Stomach (tissue), 8 donors: ENCODE measurements at regions not wholly inside any gene's neighbourhood (a gene's known extent, or its start where the extent isn't known, plus 50 kb on each side); places are given as distances from the start of the nearest gene placed in this dataset.

Experiments
- DNase-seq, 2 donors: peaks; one replicate each; pipeline versions ENCODE4 v3.0.0 to v3.0.0-alpha.2; 2013 to 2019
- H3K27ac ChIP-seq, 5 donors: fragments of 200-600 bp in 4 of 5; sonication (generic) in 4 of 5; one replicate each; pipeline ENCODE4 v1.5.1; 2013 to 2019; ENCODE audit warnings: mild to moderate bottlenecking in 1 of 5, moderate library complexity in 1 of 5
- H3K27me3 ChIP-seq, 3 donors: fragments of 200-600 bp; sonication (generic); one replicate each; pipeline ENCODE4 v1.5.1; 2017 to 2019; ENCODE audit warnings: mixed run types in 1 of 3
- H3K36me3 ChIP-seq, 4 donors: fragments of 200-600 bp; sonication (generic); 1 replicate in 3 of 4; 2 replicates in 1 of 4; pipeline ENCODE4 v1.5.1; 2016 to 2019
- H3K4me1 ChIP-seq, 4 donors: fragments of 200-600 bp; sonication (generic); one replicate each; pipeline ENCODE4 v1.5.1; 2016 to 2019
- H3K4me3 ChIP-seq, 4 donors: fragments of 200-600 bp; sonication (generic) in 3 of 4; one replicate each; pipeline ENCODE4 v1.5.1; 2016 to 2019; ENCODE audit warnings: mild to moderate bottlenecking in 1 of 4
- H3K9me3 ChIP-seq, 4 donors: fragments of 200-600 bp; sonication (generic); one replicate each; pipeline ENCODE4 v1.5.1; 2016 to 2019
- EP300 ChIP-seq: sonication (generic); formaldehyde crosslinking; IDR thresholded peaks from one replicate; pipeline ENCODE4 v1.6.1; 2017; ENCODE audit warnings: antibody characterized with exemption
- POLR2A ChIP-seq, 4 donors: fragments of 450-650 bp; IDR thresholded peaks; one replicate each; pipeline ENCODE4 v1.6.1; 2016; ENCODE audit warnings: antibody characterized with exemption in 4 of 4, control low read depth in 2 of 4, mild to moderate bottlenecking in 1 of 4, moderate library complexity in 1 of 4
- POLR2AphosphoS5 ChIP-seq, 3 donors: sonication (generic); formaldehyde crosslinking; IDR thresholded peaks; one replicate each; pipeline ENCODE4 v1.6.1; 2016; ENCODE audit warnings: antibody characterized with exemption in 3 of 3
- WGBS, 5 donors: extraction: QIAGEN DNeasy Blood & Tissue Kit in 3 of 5; methylation state at CpG; one replicate each; pipeline versions ENCODE4 v1.1.5 to v1.1.7; 2013 to 2018; 5-methylcytosine and 5-hydroxymethylcytosine counted together
- intact Hi-C: fragments of 100-400 bp; cut with DNase I; formaldehyde crosslinking; loops from one replicate; pipeline ENCODE4 v1.15.1; 2023; ENCODE audit warnings: low total_unique reads
- TF ChIP-seq, protein P1 (sequence below), 7 experiments: fragments of 450-650 bp in 4 of 7; fragments of 200-600 bp in 3 of 7; sonication (generic) in 3 of 7; IDR thresholded peaks; one replicate each; pipeline ENCODE4 v1.5.1; 2016 to 2019; ENCODE audit warnings: antibody characterized with exemption in 7 of 7, control low read depth in 2 of 7, mild to moderate bottlenecking in 1 of 7
- donor health status: healthy with polysubstance abuse.
- donor health status: Bipolar disorder and iron deficiency.
- donor health status: healthy.

DNA sequence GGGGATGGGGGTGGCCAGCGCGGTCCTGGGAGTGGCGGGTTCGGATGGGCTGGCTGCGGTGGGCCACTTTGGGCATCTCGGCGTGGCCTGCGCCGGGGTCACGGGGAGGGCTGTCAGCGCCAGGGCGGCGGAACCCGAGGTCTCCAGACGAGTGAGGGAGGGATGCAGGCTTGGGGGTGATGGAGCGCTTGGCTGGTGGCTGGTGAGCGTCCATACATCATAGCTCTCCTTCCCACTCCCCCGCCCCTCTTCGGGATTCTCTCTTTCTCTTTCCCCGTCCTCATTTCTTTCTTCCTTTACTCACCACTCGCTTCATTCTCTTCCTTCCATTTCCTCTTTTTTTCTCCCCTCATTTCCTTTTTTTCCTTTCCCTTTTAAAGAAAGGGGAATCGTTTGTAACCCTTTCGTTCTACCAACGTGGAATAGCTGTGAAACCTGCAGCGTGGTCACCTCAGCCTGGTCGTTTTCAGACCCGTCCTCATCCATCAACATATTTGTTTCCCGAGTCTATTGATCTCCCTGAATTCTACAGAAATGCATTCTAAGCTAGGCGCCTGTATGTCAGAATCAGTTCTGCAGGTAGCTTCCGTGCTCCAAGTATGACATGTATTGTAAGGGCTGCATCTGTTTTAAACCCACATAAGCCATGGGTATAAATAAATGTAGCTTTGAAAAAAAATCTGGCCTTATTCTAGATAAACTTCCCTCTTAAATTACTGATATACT, 260.3 kb upstream of the E2F7 start:
- 5 to 8% (median 7%) methylated on average over 22 to 30 of the region's 30 CpGs for WGBS, 5 donors
- intact Hi-C loops: no loop called here
- Histone ChIP-seq H3K27me3 (peaks cover 0 to 33% (median 0%) of the 10 kb centered on the region in 3 donors), H3K4me3 (peak overlapping the region; percentile 54 to 67 (median 58)), H3K9me3 (no peaks in the 10 kb centered on the region), H3K4me1 (peaks cover 4 to 19% (median 18%) of the 10 kb centered on the region in 4 donors), H3K36me3 (no peaks in the 10 kb centered on the region), H3K27ac (peak overlapping the region in 2 of 5 donors; percentile 18 to 68)
- peak in 1 of 2 donors; percentile 54 for DNase-seq
- TF ChIP-seq EP300 (no peak), POLR2AphosphoS5 (IDR thresholded peaks at IDR 0.05) (no peak), POLR2A (IDR thresholded peaks at IDR 0.05) (no peak)
- TF ChIP-seq, protein P1, sequence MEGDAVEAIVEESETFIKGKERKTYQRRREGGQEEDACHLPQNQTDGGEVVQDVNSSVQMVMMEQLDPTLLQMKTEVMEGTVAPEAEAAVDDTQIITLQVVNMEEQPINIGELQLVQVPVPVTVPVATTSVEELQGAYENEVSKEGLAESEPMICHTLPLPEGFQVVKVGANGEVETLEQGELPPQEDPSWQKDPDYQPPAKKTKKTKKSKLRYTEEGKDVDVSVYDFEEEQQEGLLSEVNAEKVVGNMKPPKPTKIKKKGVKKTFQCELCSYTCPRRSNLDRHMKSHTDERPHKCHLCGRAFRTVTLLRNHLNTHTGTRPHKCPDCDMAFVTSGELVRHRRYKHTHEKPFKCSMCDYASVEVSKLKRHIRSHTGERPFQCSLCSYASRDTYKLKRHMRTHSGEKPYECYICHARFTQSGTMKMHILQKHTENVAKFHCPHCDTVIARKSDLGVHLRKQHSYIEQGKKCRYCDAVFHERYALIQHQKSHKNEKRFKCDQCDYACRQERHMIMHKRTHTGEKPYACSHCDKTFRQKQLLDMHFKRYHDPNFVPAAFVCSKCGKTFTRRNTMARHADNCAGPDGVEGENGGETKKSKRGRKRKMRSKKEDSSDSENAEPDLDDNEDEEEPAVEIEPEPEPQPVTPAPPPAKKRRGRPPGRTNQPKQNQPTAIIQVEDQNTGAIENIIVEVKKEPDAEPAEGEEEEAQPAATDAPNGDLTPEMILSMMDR (IDR thresholded peaks at IDR 0.05): no peak

- intact Hi-C loops: no loop called here
- peak; percentile 79 to 94 for DNase-seq
- Histone ChIP-seq H3K27me3 (peaks cover 0 to 33% (median 0%) of the 10 kb centered on the region in 3 donors), H3K4me3 (peak overlapping the region; percentile 54 to 67 (median 58)), H3K27ac (peak overlapping the region in 3 of 5 donors; percentile 18 to 68 (median 65)), H3K9me3 (no peaks in the 10 kb centered on the region), H3K4me1 (peaks cover 4 to 19% (median 18%) of the 10 kb centered on the region in 4 donors), H3K36me3 (no peaks in the 10 kb centered on the region)
- WGBS, 5 donors: 1% methylated on average over 34 to 64 of the region's 64 CpGs
- TF ChIP-seq POLR2A (IDR thresholded peaks at IDR 0.05): no peak
- peak in 1 of 3 donors; percentile 29 for TF ChIP-seq POLR2AphosphoS5 (IDR thresholded peaks at IDR 0.05)
- no peak for TF ChIP-seq EP300
- TF ChIP-seq, protein P1 (IDR thresholded peaks at IDR 0.05): peak in 4 of 7 experiments; percentile 10 to 43 (median 25)
Measured at GRCh38 chr12:77324763-77325468, 259.5 kb upstream of the E2F7 start.

- TF ChIP-seq POLR2AphosphoS5 (IDR thresholded peaks at IDR 0.05) (no peak), POLR2A (IDR thresholded peaks at IDR 0.05) (no peak), EP300 (no peak)
- TF ChIP-seq, protein P1 (IDR thresholded peaks at IDR 0.05): no peak
- intact Hi-C loops: no loop called here
- Histone ChIP-seq H3K36me3 (no peaks in the 10 kb centered on the region), H3K4me1 (peaks cover 4 to 19% (median 18%) of the 10 kb centered on the region in 4 donors), H3K27me3 (peaks cover 0 to 33% (median 0%) of the 10 kb centered on the region in 3 donors), H3K4me3 (peak overlapping the region; percentile 54 to 67 (median 58)), H3K27ac (peak overlapping the region in 2 of 5 donors; percentile 65 to 68), H3K9me3 (no peaks in the 10 kb centered on the region)
- WGBS, 5 donors: 1 to 4% (median 2%) methylated on average over 11 to 15 of the region's 15 CpGs
- no peak for DNase-seq
Measured at GRCh38 chr12:77324416-77324762, 259.0 kb upstream of the E2F7 start.

- H3K27me3 ChIP-seq: peaks cover 0 to 33% (median 0%) of the 10 kb centered on the region in 3 donors
- WGBS, 5 donors: 84 to 89% (median 85%) methylated on average over 6 of the region's 6 CpGs
- TF ChIP-seq, protein P1 (IDR thresholded peaks at IDR 0.05): no peak
- TF ChIP-seq POLR2AphosphoS5 (IDR thresholded peaks at IDR 0.05): no peak
- TF ChIP-seq EP300: no peak
- TF ChIP-seq POLR2A (IDR thresholded peaks at IDR 0.05): no peak
- no peaks in the 10 kb centered on the region for H3K36me3 ChIP-seq
- intact Hi-C loops: no loop called here
- H3K9me3 ChIP-seq: no peaks in the 10 kb centered on the region
- peaks cover 4 to 19% (median 18%) of the 10 kb centered on the region in 4 donors for H3K4me1 ChIP-seq
- no peak for DNase-seq
- H3K4me3 ChIP-seq: peak overlapping the region in 2 of 4 donors; percentile 60 to 67
- H3K27ac ChIP-seq: no peak overlapping the region
Measured at GRCh38 chr12:77323788-77324415, 258.5 kb upstream of the E2F7 start.
